K562 (cell line): ENCODE measurements at regions not wholly inside any gene's neighbourhood (a gene's known extent, or its start where the extent isn't known, plus 50 kb on each side); places are given as distances from the start of the nearest gene placed in this dataset.

Experiments
- ATAC-seq: fragments of 200-7000 bp; cut with Tn5 transposase; 3 replicates; pipeline ENCODE4 v1.9.1; 2020; ENCODE audit warnings: moderate library complexity
- BruUV-seq: library from RNA; stranded (reverse); fragments of 400-500 nt; replicated peaks from 2 replicates; lab custom pipeline; 2021; lab: Mats Ljungman, UMichigan
- CTCF ChIA-PET: fragments of 300-600 bp; formaldehyde crosslinking; extraction: SDS; loops from one replicate; lab custom pipeline; 2021; ENCODE audit warnings: low intra/inter-chr PET ratio; lab: Yijun Ruan, JAX
- POLR2A ChIA-PET: fragments of 300-600, 350-650 bp; sonication (Branson Sonifier 250); formaldehyde crosslinking; extraction: SDS; loops from one replicate; lab custom pipeline; 2021; ENCODE audit warnings: antibody characterized with exemption, inconsistent platforms; lab: Yijun Ruan, JAX
- DNase-seq, 4 experiments: peaks; one replicate each; pipeline versions ENCODE4 v3.0.0 to v3.0.0-alpha.2; 2011 to 2018; ENCODE audit warnings: low spot score in 3 of 4, mixed read lengths in 3 of 4; ENCODE audit errors: extremely low read depth in 1 of 4
- FAIRE-seq: peaks from 2 replicates; lab custom pipeline; 2011; peaks lifted over from hg19 to GRCh38; lab: Jason Lieb, UNC
- H2AFZ ChIP-seq: 2 replicates; pipeline ENCODE4 v1.6.0; 2011; ENCODE audit warnings: low read depth, low read length, control low read depth, inconsistent platforms
- H3K27ac ChIP-seq: fragments of 200-600 bp; 3 replicates; pipeline ENCODE4 v1.8.0; 2011; ENCODE audit warnings: low read depth, mild to moderate bottlenecking, control low read depth, inconsistent platforms, low read length, moderate library complexity, mixed read lengths; ENCODE audit errors: extremely low read depth
- H3K27me3 ChIP-seq, 2 experiments: fragments of 300-600 bp in 1 of 2; 2 replicates in 1 of 2; 3 replicates in 1 of 2; pipeline versions ENCODE4 v1.6.0 to v1.8.0; 2011; ENCODE audit warnings: inconsistent platforms in 2 of 2, low read length in 2 of 2, mild to moderate bottlenecking in 1 of 2, mixed read lengths in 1 of 2, moderate library complexity in 1 of 2; ENCODE audit not compliant: control insufficient read depth in 2 of 2, insufficient read depth in 2 of 2
- H3K36me3 ChIP-seq: fragments of 300-600 bp; 3 replicates; pipeline ENCODE4 v1.8.0; 2011; ENCODE audit warnings: mild to moderate bottlenecking, low read length, inconsistent platforms; ENCODE audit not compliant: control insufficient read depth, insufficient read depth
- H3K4me1 ChIP-seq, 2 experiments: fragments of 200-600 bp in 1 of 2; replicated peaks in 1 of 2; 2 replicates in 1 of 2; 3 replicates in 1 of 2; pipeline versions ENCODE4 v1.5.1 to v1.8.0; 2011; ENCODE audit warnings: inconsistent platforms in 2 of 2, low read length in 2 of 2, mild to moderate bottlenecking in 1 of 2, mixed read lengths in 1 of 2, moderate library complexity in 1 of 2; ENCODE audit not compliant: control insufficient read depth in 2 of 2, insufficient read depth in 2 of 2
- H3K4me2 ChIP-seq: 2 replicates; pipeline ENCODE4 v1.6.1; 2011; ENCODE audit warnings: low read length, control low read depth, inconsistent platforms, mixed read lengths; ENCODE audit not compliant: insufficient read depth
- H3K4me3 ChIP-seq: fragments of 200-600 bp; sonication (generic), shearing (Covaris generic); 2 replicates; pipeline ENCODE4 v1.5.1; 2016; ENCODE audit warnings: control low read depth, inconsistent platforms
- H3K79me2 ChIP-seq: fragments of 200-600 bp; 3 replicates; pipeline ENCODE4 v1.8.0; 2011; ENCODE audit warnings: low read length, inconsistent platforms; ENCODE audit not compliant: control insufficient read depth, insufficient read depth
- H3K9ac ChIP-seq, 2 experiments: 2 replicates each; pipeline versions ENCODE4 v1.6.0 to v1.6.1; 2011; ENCODE audit warnings: low read depth in 2 of 2, low read length in 2 of 2, control low read depth in 1 of 2, inconsistent platforms in 1 of 2, mild to moderate bottlenecking in 1 of 2, mixed read lengths in 1 of 2; ENCODE audit not compliant: insufficient read depth in 1 of 2
- H3K9me1 ChIP-seq: one replicate; pipeline ENCODE4 v1.6.0; 2011; ENCODE audit warnings: inconsistent platforms, mild to moderate bottlenecking, low read length, moderate library complexity; ENCODE audit not compliant: control insufficient read depth, insufficient read depth
- H3K9me3 ChIP-seq: replicated peaks from 2 replicates; pipeline ENCODE4 v1.5.1; 2011; ENCODE audit warnings: low read depth, low read length, inconsistent platforms; ENCODE audit not compliant: control insufficient read depth, insufficient read depth
- H4K20me1 ChIP-seq: replicated peaks from 2 replicates; pipeline ENCODE4 v1.6.1; 2011; ENCODE audit warnings: low read length, inconsistent platforms, mixed read lengths; ENCODE audit not compliant: control insufficient read depth, insufficient read depth
- NCOA4 ChIP-seq: fragments of 450-650 bp; IDR thresholded peaks from 2 replicates; pipeline ENCODE4 v1.6.1; 2018; ENCODE audit warnings: mild to moderate bottlenecking; ENCODE audit not compliant: partially characterized antibody
- WGBS: fragments of 100-300 bp; shearing (Covaris generic); methylation state at CpG from one replicate; pipeline ENCODE4 v1.1.6; 2016; ENCODE audit warnings: low coverage, mixed read lengths; ENCODE audit not compliant: insufficient coverage; ENCODE audit errors: missing lambda C conversion rate; 5-methylcytosine and 5-hydroxymethylcytosine counted together
- in situ Hi-C: fragments of 300-500 bp; cut with MboI; formaldehyde crosslinking; loops from 4 replicates; pipeline ENCODE4 v1.15.0; 2018; ENCODE audit warnings: inconsistent platforms, mixed read lengths
- intact Hi-C: fragments of 100-400 bp; cut with micrococcal nuclease; formaldehyde crosslinking; loops from 2 replicates; pipeline ENCODE4 v1.14.2; 2022
- TF ChIP-seq, protein P1 (sequence below): fragments of 150-350 bp; conservative IDR thresholded peaks from 2 replicates; pipeline ENCODE4 v1.6.1; 2014; ENCODE audit warnings: low read length
- TF ChIP-seq, protein P2 (sequence below): fragments of 450-650 bp; formaldehyde crosslinking; IDR thresholded peaks from 2 replicates; pipeline ENCODE4 v1.4.0; 2020; ENCODE audit warnings: mild to moderate bottlenecking, moderate library complexity

DNA sequence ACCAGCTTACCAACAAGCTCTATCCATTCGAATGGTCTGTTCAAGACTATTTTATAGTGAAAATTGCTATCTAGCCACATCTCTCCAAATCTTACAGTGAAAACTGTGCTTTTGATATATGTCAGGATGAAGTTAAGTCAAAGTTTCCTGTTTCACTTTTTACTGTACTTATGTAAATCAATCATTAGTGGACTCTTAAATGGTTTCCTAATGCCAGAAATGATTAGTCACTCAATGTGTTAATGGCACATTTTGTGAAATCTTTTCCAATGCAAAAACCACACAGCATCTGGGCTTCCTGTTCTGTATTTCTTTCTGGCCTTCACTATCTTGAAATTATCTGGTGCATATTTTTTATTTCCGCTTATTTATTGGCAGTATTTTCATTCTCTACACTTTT lies 87.3 kb upstream of the STEAP1B start:
- no peak for TF ChIP-seq NCOA4
- TF ChIP-seq, protein P1, sequence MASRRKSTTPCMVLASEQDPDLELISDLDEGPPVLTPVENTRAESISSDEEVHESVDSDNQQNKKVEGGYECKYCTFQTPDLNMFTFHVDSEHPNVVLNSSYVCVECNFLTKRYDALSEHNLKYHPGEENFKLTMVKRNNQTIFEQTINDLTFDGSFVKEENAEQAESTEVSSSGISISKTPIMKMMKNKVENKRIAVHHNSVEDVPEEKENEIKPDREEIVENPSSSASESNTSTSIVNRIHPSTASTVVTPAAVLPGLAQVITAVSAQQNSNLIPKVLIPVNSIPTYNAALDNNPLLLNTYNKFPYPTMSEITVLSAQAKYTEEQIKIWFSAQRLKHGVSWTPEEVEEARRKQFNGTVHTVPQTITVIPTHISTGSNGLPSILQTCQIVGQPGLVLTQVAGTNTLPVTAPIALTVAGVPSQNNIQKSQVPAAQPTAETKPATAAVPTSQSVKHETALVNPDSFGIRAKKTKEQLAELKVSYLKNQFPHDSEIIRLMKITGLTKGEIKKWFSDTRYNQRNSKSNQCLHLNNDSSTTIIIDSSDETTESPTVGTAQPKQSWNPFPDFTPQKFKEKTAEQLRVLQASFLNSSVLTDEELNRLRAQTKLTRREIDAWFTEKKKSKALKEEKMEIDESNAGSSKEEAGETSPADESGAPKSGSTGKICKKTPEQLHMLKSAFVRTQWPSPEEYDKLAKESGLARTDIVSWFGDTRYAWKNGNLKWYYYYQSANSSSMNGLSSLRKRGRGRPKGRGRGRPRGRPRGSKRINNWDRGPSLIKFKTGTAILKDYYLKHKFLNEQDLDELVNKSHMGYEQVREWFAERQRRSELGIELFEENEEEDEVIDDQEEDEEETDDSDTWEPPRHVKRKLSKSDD, result no peak
- TF ChIP-seq, protein P2, sequence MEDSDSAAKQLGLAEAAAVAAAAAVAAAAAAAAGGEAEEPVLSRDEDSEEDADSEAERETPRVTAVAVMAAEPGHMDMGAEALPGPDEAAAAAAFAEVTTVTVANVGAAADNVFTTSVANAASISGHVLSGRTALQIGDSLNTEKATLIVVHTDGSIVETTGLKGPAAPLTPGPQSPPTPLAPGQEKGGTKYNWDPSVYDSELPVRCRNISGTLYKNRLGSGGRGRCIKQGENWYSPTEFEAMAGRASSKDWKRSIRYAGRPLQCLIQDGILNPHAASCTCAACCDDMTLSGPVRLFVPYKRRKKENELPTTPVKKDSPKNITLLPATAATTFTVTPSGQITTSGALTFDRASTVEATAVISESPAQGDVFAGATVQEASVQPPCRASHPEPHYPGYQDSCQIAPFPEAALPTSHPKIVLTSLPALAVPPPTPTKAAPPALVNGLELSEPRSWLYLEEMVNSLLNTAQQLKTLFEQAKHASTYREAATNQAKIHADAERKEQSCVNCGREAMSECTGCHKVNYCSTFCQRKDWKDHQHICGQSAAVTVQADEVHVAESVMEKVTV (CRISPR knock-in tag), result no peak
- no peaks in the 10 kb centered on the region for H3K9me1 ChIP-seq
- DNase-seq (no peak), ATAC-seq (no peak), FAIRE-seq (no peak)
- no peak overlapping the region for H3K4me3 ChIP-seq
- in situ Hi-C loops (no loop called here), intact Hi-C loops (no loop called here)
- WGBS, result 8% methylated on average over 2 of the region's 2 CpGs
- H3K4me2 ChIP-seq, result no peak overlapping the region
- no peak overlapping the region for H3K9ac ChIP-seq
- no peak overlapping the region for H2AFZ ChIP-seq
- ChIA-PET CTCF (no interaction called here), POLR2A (no interaction called here)
- H3K79me2 ChIP-seq, result no peaks in the 10 kb centered on the region
- H3K36me3 ChIP-seq, result peaks cover 1% of the 10 kb centered on the region; the same call in 2 of the 3 replicates
- H3K9me3 ChIP-seq, result no peaks in the 10 kb centered on the region
- no peaks in the 10 kb centered on the region for H4K20me1 ChIP-seq
- no TSS peak for BruUV-seq
- H3K27me3 ChIP-seq, result no peaks in the 10 kb centered on the region
- H3K27ac ChIP-seq, result no peak overlapping the region
- H3K4me1 ChIP-seq, result peaks cover 3 to 6% of the 10 kb centered on the region in 2 experiments; a peak in 4 of 5 replicates
